Adrenal gland (tissue), 9 donors: ENCODE measurements at regions not wholly inside any gene's neighbourhood (a gene's known extent, or its start where the extent isn't known, plus 50 kb on each side); places are given as distances from the start of the nearest gene placed in this dataset.

Experiments
- DNase-seq, 7 donors: peaks; one replicate each; pipeline ENCODE4 v3.0.0-alpha.2; 2019 to 2020
- H3K27ac ChIP-seq, 5 donors: fragments of 200-600 bp; sonication (generic) in 4 of 5; 1 replicate in 3 of 5; 2 replicates in 2 of 5; pipeline versions ENCODE4 v1.5.1 to v1.8.0; 2016 to 2020; ENCODE audit warnings: mild to moderate bottlenecking in 1 of 5
- H3K27me3 ChIP-seq: fragments of 200-600 bp; 2 replicates; pipeline ENCODE4 v1.8.0; 2021
- H3K36me3 ChIP-seq, 2 donors: fragments of 200-600 bp; replicated peaks in 1 of 2; 1 replicate in 1 of 2; 2 replicates in 1 of 2; pipeline versions ENCODE4 v1.5.1 to v1.8.0; 2018 to 2022
- H3K4me1 ChIP-seq, 2 donors: fragments of 200-600 bp; replicated peaks in 1 of 2; 1 replicate in 1 of 2; 2 replicates in 1 of 2; pipeline versions ENCODE4 v1.5.1 to v1.8.0; 2018 to 2021
- H3K4me3 ChIP-seq, 4 donors: fragments of 200-600 bp; sonication (generic) in 3 of 4; one replicate each; pipeline ENCODE4 v1.5.1; 2016 to 2018
- H3K9me3 ChIP-seq, 3 donors: fragments of 200-600 bp; sonication (generic) in 1 of 3; replicated peaks in 1 of 3; 1 replicate in 2 of 3; 2 replicates in 1 of 3; pipeline versions ENCODE4 v1.5.1 to v1.8.0; 2016 to 2021
- CTCF ChIP-seq, 6 experiments: fragments of 450-650 bp in 4 of 6; fragments of 200-600 bp in 2 of 6; sonication (generic) in 1 of 6; IDR thresholded peaks; 1 replicate in 5 of 6; 2 replicates in 1 of 6; pipeline versions ENCODE4 v1.5.1 to v1.8.0; 2016 to 2021; ENCODE audit warnings: antibody characterized with exemption in 6 of 6, mild to moderate bottlenecking in 2 of 6, moderate library complexity in 1 of 6
- POLR2A ChIP-seq, 2 donors: fragments of 450-650 bp; IDR thresholded peaks; one replicate each; pipeline ENCODE4 v1.6.1; 2017; ENCODE audit warnings: antibody characterized with exemption in 2 of 2, mild to moderate bottlenecking in 2 of 2, moderate library complexity in 1 of 2
- WGBS, 4 donors: extraction: QIAGEN DNeasy Blood & Tissue Kit in 2 of 4; methylation state at CpG; one replicate each; pipeline versions ENCODE4 v1.1.5 to v1.1.7; 2013 to 2017; 5-methylcytosine and 5-hydroxymethylcytosine counted together
- intact Hi-C, 2 donors: fragments of 100-400 bp; cut with DNase I; formaldehyde crosslinking; loops; one replicate each; pipeline versions ENCODE4 v1.14.1 to v1.15.0; 2022 to 2023
- donor health status: healthy with polysubstance abuse.
- donor health status: Bipolar disorder and iron deficiency.
- donor health status: DM: yes; HTN: yes; CAD: no.
- donor health status: DM: no; HTN: no; CAD: no.
- donor health status: DM: no; HTN: no; CAD: no.

GRCh38 chr7:4343272-4344247 is 338.5 kb upstream of the FOXK1 start:
- H3K27ac ChIP-seq: no peak overlapping the region
- 65 to 72% (median 68%) methylated on average over 22 to 24 of the region's 24 CpGs for WGBS, 4 donors

GRCh38 chr7:4345004-4345403 is 337.1 kb upstream of the FOXK1 start:
- TF ChIP-seq CTCF (IDR thresholded peaks at IDR 0.05) (no peak), POLR2A (IDR thresholded peaks at IDR 0.05) (no peak)
- no peak for DNase-seq
- H3K4me3 ChIP-seq: no peak overlapping the region
- 59 to 89% (median 67%) methylated on average over 5 of the region's 5 CpGs for WGBS, 4 donors
- no peaks in the 10 kb centered on the region for H3K4me1 ChIP-seq
- H3K36me3 ChIP-seq: no peaks in the 10 kb centered on the region
- intact Hi-C loops: no loop called here
- H3K27ac ChIP-seq: no peak overlapping the region
- H3K9me3 ChIP-seq: no peaks in the 10 kb centered on the region
- H3K27me3 ChIP-seq: no peaks in the 10 kb centered on the region

More at GRCh38 chr7:4343272-4344247, 338.5 kb upstream of the FOXK1 start:
- intact Hi-C loops: no loop called here
- no peak for DNase-seq
- Histone ChIP-seq H3K27me3 (no peaks in the 10 kb centered on the region), H3K4me3 (no peak overlapping the region), H3K4me1 (no peaks in the 10 kb centered on the region), H3K36me3 (no peaks in the 10 kb centered on the region), H3K9me3 (no peaks in the 10 kb centered on the region)
- TF ChIP-seq POLR2A (IDR thresholded peaks at IDR 0.05): no peak
- no peak for TF ChIP-seq CTCF (IDR thresholded peaks at IDR 0.05)

GRCh38 chr7:4352069-4352468 is 330.0 kb upstream of the FOXK1 start:
- no peaks in the 10 kb centered on the region for H3K27me3 ChIP-seq
- TF ChIP-seq POLR2A (IDR thresholded peaks at IDR 0.05) (no peak), CTCF (IDR thresholded peaks at IDR 0.05) (no peak)
- WGBS, 4 donors: 85 to 94% (median 89%) methylated on average over 1 of the region's 1 CpG

GRCh38 chr7:4361774-4362173 is 320.3 kb upstream of the FOXK1 start:
- no peaks in the 10 kb centered on the region for H3K27me3 ChIP-seq
- no peak overlapping the region for H3K4me3 ChIP-seq
- no peaks in the 10 kb centered on the region for H3K4me1 ChIP-seq
- no peak for DNase-seq
- no peaks in the 10 kb centered on the region for H3K9me3 ChIP-seq
- no peak overlapping the region for H3K27ac ChIP-seq
- H3K36me3 ChIP-seq: no peaks in the 10 kb centered on the region
- 65 to 79% (median 74%) methylated on average over 5 of the region's 5 CpGs for WGBS, 4 donors
- intact Hi-C loops: no loop called here
- TF ChIP-seq CTCF (IDR thresholded peaks at IDR 0.05): no peak

More at GRCh38 chr7:4352069-4352468, 330.0 kb upstream of the FOXK1 start:
- no peak for DNase-seq
- intact Hi-C loops: no loop called here
- no peaks in the 10 kb centered on the region for H3K36me3 ChIP-seq
- no peak overlapping the region for H3K4me3 ChIP-seq
- H3K9me3 ChIP-seq: no peaks in the 10 kb centered on the region
- no peak overlapping the region for H3K27ac ChIP-seq
- no peaks in the 10 kb centered on the region for H3K4me1 ChIP-seq
